GM18907 (cell line): ENCODE measurements at regions not wholly inside any gene's neighbourhood (a gene's known extent, or its start where the extent isn't known, plus 50 kb on each side); places are given as distances from the start of the nearest gene placed in this dataset.
"Not testable (repeated sequence)": the region's sequence is repeated elsewhere in the genome, so short reads cannot be mapped to it uniquely, and the experiment has no call there.

Experiments
- ATAC-seq: cut with Tn5 transposase; IDR thresholded peaks from one replicate; pipeline ENCODE4 v1.9.1; 2021; ENCODE audit warnings: mild to moderate bottlenecking, moderate library complexity; ENCODE audit not compliant: unreplicated experiment

- no peak for ATAC-seq
These were observed 186.7 kb upstream of the WDFY3 start for GRCh38 chr4:85153221-85153620.

DNA sequence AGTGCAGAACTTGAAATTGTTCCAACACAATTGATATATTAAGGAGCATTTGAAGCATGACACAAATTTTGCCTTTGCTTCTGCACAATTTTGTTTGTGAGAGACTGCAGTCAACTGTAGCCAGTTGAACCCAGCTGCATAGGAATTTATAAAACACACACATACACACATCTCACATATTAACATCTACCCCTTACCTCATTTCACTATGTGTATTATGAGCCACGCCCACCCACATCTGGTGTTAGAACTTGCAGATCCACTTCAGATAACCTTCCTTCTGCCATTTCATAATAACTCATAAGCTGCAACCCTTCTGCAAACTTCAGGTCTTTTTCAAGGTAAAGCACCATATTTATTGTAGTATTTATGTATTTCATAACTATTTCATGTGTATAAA lies 188.1 kb upstream of the WDFY3 start:
- ATAC-seq: no peak

DNA sequence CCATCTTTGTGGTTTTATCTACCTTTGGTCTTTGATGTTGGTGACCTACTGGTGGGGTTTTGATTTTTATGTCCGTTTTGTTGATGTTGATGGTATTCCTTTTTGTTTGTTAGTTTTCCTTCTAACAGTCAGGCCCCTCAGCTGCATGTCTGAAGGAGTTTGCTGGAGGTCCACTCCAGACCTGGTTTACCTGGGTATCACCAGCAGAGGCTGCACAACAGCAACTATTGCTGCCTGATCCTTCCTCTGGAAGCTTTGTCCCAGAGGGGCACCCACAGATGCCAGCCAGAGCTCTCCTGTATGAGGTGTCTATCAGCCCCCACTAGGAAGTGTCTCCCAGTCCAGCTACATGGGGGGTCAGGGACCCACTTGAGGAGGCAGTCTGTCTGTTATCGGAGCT lies 199.3 kb upstream of the WDFY3 start:
- ATAC-seq: no peak

- no peak for ATAC-seq
These were observed 199.8 kb upstream of the WDFY3 start for GRCh38 chr4:85166318-85166717.

- ATAC-seq: no peak
These were observed 201.8 kb upstream of the WDFY3 start for GRCh38 chr4:85168234-85168834.

GRCh38 chr4:85170241-85170640 lies 203.8 kb upstream of the WDFY3 start:
- no peak for ATAC-seq

GRCh38 chr4:85175190-85175589 lies 208.7 kb upstream of the WDFY3 start:
- no peak for ATAC-seq

- ATAC-seq: no peak
These were observed 210.6 kb upstream of the WDFY3 start for GRCh38 chr4:85177092-85177491.

DNA sequence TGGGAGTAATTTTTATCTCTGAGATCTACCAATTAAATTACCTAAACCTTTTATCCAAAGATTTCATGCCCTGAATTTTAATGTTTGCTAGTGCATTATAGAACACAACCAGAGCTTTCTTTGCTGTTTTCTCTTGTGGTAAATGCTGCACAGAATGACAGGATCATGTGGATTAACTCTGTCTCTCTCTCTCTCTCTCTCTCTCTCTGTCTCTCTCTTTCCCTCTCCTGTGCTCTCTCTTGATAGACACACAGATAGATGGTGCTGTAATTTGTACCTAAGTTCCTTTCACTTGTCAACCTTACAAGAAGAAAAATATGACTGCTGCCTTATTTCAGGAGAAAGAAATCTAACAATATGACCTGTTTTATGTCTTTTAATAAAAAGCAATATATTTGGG lies 211.2 kb upstream of the WDFY3 start:
- ATAC-seq: no peak

- no peak for ATAC-seq
These were observed 214.0 kb upstream of the WDFY3 start for GRCh38 chr4:85180533-85180932.

GRCh38 chr4:85187106-85187505 lies 220.6 kb upstream of the WDFY3 start:
- no peak for ATAC-seq

DNA sequence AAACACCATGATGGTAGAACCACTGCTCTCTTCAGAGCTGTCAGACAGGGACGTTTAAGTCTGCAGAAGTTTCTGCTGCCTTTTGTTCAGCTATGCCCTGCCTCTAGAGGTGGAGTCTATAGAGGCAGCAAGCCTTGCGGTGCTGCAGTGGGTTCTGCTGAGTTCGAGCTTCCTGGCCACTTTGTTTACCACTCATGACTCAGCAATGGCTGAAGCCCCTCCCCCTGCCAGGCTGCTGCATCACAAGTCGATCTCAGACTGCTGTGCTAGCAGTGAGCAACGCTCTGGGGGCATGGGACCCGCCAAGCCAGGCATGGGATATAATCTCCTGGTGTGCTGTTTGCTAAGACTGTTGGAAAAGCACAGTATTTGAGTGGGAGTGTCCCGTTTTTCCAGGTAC lies 229.5 kb upstream of the WDFY3 start:
- not testable (repeated sequence) for ATAC-seq

DNA sequence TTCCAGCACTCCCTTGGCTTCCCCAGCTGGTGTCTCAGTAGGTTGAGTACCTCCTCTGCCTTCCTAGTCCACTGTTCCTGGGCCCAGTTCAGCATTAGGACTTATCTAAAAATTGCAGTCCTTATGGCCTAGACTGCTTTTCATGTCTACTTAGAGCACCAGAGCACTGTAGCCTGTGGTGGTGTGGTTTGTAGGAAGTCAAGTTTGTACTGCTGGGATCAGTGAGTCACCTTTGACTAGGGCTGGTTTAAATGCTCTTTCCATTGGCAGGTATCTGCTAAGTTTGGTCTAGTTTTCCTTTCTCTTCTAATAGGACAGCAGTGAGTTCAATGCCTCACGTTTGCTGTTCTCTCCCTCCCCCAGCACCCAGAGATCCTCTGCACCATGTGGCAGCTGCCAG lies 233.6 kb upstream of the WDFY3 start:
- ATAC-seq: no peak

- no peak for ATAC-seq
These were observed 242.7 kb upstream of the WDFY3 start for GRCh38 chr4:85209161-85209560.

DNA sequence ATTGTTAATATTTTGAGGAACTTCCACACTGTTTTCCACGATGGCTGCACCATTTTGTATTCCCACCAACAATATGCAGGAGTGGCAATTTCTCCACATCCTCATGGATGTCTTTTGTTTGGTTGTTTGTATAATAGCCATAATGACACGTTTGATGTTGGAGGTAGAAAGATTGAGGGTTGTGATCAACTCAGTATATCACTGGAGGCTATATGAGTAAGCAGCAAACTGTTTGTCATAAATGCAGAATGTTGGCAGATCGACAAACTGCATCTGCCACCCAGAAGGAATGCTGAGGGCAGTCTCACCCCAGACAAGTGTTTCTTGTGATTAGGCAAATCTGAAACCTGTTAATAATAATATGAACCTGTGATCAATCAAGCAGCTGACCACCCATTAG lies 243.9 kb upstream of the WDFY3 start:
- no peak for ATAC-seq

DNA sequence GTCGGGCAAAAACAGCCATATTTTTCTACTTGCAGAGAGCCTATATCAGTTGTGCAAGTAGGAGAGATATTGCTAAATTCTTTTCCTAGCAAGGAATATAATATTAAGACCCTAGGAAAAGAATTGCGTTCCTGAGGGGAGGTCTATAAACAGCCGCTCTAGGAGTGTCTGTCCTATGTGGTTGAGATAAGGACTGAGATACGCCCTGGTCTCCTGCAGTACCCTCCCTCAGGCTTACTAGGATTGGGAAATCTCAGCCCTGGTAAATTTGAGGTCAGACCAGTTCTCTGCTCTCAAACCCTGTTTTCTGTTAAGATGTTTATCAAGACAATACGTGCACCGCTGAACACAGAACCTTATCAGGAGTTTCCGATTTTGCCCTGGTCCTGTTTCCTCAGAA lies 250.1 kb upstream of the WDFY3 start:
- not testable (repeated sequence) for ATAC-seq

DNA sequence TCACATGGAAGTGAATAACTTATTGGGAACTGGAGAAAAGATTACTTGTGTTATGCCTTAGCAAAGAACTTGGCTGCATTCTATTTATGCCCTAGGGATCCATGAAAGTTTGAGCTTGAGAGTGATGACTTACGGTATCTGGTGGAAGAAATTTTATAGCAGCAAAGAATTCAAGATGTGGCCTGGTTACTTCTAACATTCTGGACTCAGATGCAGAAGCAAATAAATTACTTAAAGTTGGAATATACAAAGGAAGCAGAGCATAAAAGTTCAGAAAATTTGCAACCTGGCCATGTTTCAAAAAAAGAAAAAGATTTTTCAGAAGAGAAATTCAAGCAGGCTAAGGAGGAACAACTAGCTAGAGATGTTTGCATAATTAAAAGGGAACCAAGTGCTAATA lies 252.3 kb upstream of the WDFY3 start:
- ATAC-seq: no peak

DNA sequence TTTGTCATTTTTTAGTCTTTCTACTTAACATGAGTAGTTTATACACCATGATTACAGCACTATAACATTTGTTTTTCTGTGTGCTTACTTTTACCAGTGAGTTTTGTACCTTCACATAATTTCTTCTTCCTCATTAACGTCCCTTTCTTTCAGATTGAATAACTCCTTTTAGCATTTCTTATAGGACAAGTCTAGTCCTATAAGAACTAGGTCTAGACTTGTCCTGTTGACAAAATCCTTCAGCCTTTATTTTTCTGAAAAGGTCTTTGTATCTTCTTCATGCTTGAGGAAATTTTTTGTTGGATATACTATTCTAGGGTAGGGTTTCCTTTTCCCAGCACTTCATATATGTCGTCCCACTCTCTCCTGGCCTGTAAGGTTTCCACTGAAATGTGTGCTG lies 253.3 kb upstream of the ARHGAP24 start:
- no peak for ATAC-seq

GRCh38 chr4:85222561-85222960 lies 252.4 kb upstream of the ARHGAP24 start:
- no peak for ATAC-seq

DNA sequence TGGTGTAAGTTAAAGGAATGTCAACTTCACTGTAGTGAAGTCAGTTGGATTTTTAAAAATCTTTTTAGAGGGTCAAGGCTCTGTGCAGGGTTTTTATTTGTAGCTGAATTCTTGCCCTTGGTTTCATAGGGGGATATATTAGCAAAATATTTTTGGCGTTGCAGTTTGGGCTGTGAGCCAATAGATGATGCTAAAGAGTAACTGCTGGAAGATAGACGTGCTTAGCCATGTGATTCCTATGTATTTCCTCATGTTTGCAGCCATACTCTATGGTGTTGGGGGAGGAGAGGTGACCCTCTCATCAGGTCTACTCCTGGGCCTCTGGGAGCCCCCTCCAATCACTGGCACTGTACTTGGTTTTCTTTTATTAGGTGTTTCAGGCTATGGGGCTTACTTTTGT lies 246.7 kb upstream of the ARHGAP24 start:
- ATAC-seq: no peak

DNA sequence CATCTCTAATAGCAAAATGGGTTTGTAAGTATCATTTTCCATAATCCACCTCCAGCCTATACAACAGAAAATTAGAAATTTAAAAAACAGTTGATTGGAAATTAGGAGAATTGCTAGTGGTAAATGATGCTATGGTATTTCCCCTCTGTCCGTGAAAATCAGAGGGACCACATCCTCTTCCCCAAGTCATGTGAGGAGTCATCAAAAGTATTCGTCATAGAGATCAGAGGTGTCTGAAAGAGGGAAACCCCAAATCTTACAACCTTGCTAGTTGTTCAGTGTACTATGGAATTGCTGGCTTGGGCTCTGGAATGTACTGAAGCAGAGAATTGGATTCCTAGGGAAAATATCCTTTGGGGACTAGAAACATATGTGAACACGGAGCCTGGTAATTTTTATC lies 241.4 kb upstream of the ARHGAP24 start:
- no peak for ATAC-seq

DNA sequence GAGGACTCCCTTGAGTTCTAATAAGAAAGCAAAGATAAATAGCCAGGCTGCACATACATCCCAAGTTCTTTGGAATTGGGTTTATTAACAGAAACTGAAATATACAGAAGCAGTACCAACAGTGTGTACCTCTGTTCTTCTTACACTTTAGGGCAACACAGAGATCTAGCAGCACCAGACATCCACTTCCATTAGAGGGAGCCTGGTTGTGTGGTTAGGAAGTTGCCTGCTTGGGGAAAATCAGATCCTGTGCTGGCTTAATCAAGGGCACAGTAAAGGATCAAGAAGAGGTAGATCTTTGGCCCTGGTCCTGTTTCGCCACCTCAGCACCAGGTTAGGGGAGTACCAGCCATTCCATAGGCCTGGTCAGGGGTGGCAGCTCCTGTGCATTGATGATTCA lies 231.1 kb upstream of the ARHGAP24 start:
- no peak for ATAC-seq

GRCh38 chr4:85244638-85245037 lies 230.3 kb upstream of the ARHGAP24 start:
- no peak for ATAC-seq

- no peak for ATAC-seq
These were observed 228.9 kb upstream of the ARHGAP24 start for GRCh38 chr4:85246055-85246454.
